K562 (cell line): ENCODE measurements at regions not wholly inside any gene's neighbourhood (a gene's known extent, or its start where the extent isn't known, plus 50 kb on each side); places are given as distances from the start of the nearest gene placed in this dataset.

Source experiments
- ATAC-seq: fragments of 200-7000 bp; cut with Tn5 transposase; 3 replicates; pipeline ENCODE4 v1.9.1; 2020; ENCODE audit warnings: moderate library complexity
- BruUV-seq: library from RNA; stranded (reverse); fragments of 400-500 nt; replicated peaks from 2 replicates; lab custom pipeline; 2021; lab: Mats Ljungman, UMichigan
- CTCF ChIA-PET: fragments of 300-600 bp; formaldehyde crosslinking; extraction: SDS; loops from one replicate; lab custom pipeline; 2021; ENCODE audit warnings: low intra/inter-chr PET ratio; lab: Yijun Ruan, JAX
- POLR2A ChIA-PET: fragments of 300-600, 350-650 bp; sonication (Branson Sonifier 250); formaldehyde crosslinking; extraction: SDS; loops from one replicate; lab custom pipeline; 2021; ENCODE audit warnings: antibody characterized with exemption, inconsistent platforms; lab: Yijun Ruan, JAX
- DNase-seq, 4 experiments: peaks; one replicate each; pipeline versions ENCODE4 v3.0.0 to v3.0.0-alpha.2; 2011 to 2018; ENCODE audit warnings: low spot score in 3 of 4, mixed read lengths in 3 of 4; ENCODE audit errors: extremely low read depth in 1 of 4
- FAIRE-seq: peaks from 2 replicates; lab custom pipeline; 2011; peaks lifted over from hg19 to GRCh38; lab: Jason Lieb, UNC
- H2AFZ ChIP-seq: 2 replicates; pipeline ENCODE4 v1.6.0; 2011; ENCODE audit warnings: low read depth, low read length, control low read depth, inconsistent platforms
- H3K27ac ChIP-seq: fragments of 200-600 bp; 3 replicates; pipeline ENCODE4 v1.8.0; 2011; ENCODE audit warnings: low read depth, mild to moderate bottlenecking, control low read depth, inconsistent platforms, low read length, moderate library complexity, mixed read lengths; ENCODE audit errors: extremely low read depth
- H3K27me3 ChIP-seq, 2 experiments: fragments of 300-600 bp in 1 of 2; 2 replicates in 1 of 2; 3 replicates in 1 of 2; pipeline versions ENCODE4 v1.6.0 to v1.8.0; 2011; ENCODE audit warnings: inconsistent platforms in 2 of 2, low read length in 2 of 2, mild to moderate bottlenecking in 1 of 2, mixed read lengths in 1 of 2, moderate library complexity in 1 of 2; ENCODE audit not compliant: control insufficient read depth in 2 of 2, insufficient read depth in 2 of 2
- H3K36me3 ChIP-seq: fragments of 300-600 bp; 3 replicates; pipeline ENCODE4 v1.8.0; 2011; ENCODE audit warnings: mild to moderate bottlenecking, low read length, inconsistent platforms; ENCODE audit not compliant: control insufficient read depth, insufficient read depth
- H3K4me1 ChIP-seq, 2 experiments: fragments of 200-600 bp in 1 of 2; replicated peaks in 1 of 2; 2 replicates in 1 of 2; 3 replicates in 1 of 2; pipeline versions ENCODE4 v1.5.1 to v1.8.0; 2011; ENCODE audit warnings: inconsistent platforms in 2 of 2, low read length in 2 of 2, mild to moderate bottlenecking in 1 of 2, mixed read lengths in 1 of 2, moderate library complexity in 1 of 2; ENCODE audit not compliant: control insufficient read depth in 2 of 2, insufficient read depth in 2 of 2
- H3K4me2 ChIP-seq: 2 replicates; pipeline ENCODE4 v1.6.1; 2011; ENCODE audit warnings: low read length, control low read depth, inconsistent platforms, mixed read lengths; ENCODE audit not compliant: insufficient read depth
- H3K4me3 ChIP-seq: fragments of 200-600 bp; sonication (generic), shearing (Covaris generic); 2 replicates; pipeline ENCODE4 v1.5.1; 2016; ENCODE audit warnings: control low read depth, inconsistent platforms
- H3K79me2 ChIP-seq: fragments of 200-600 bp; 3 replicates; pipeline ENCODE4 v1.8.0; 2011; ENCODE audit warnings: low read length, inconsistent platforms; ENCODE audit not compliant: control insufficient read depth, insufficient read depth
- H3K9ac ChIP-seq, 2 experiments: 2 replicates each; pipeline versions ENCODE4 v1.6.0 to v1.6.1; 2011; ENCODE audit warnings: low read depth in 2 of 2, low read length in 2 of 2, control low read depth in 1 of 2, inconsistent platforms in 1 of 2, mild to moderate bottlenecking in 1 of 2, mixed read lengths in 1 of 2; ENCODE audit not compliant: insufficient read depth in 1 of 2
- H3K9me1 ChIP-seq: one replicate; pipeline ENCODE4 v1.6.0; 2011; ENCODE audit warnings: inconsistent platforms, mild to moderate bottlenecking, low read length, moderate library complexity; ENCODE audit not compliant: control insufficient read depth, insufficient read depth
- H3K9me3 ChIP-seq: replicated peaks from 2 replicates; pipeline ENCODE4 v1.5.1; 2011; ENCODE audit warnings: low read depth, low read length, inconsistent platforms; ENCODE audit not compliant: control insufficient read depth, insufficient read depth
- H4K20me1 ChIP-seq: replicated peaks from 2 replicates; pipeline ENCODE4 v1.6.1; 2011; ENCODE audit warnings: low read length, inconsistent platforms, mixed read lengths; ENCODE audit not compliant: control insufficient read depth, insufficient read depth
- ARID4B ChIP-seq: sonication (generic); formaldehyde crosslinking; IDR thresholded peaks from 2 replicates; pipeline ENCODE4 v1.8.0; 2022; ENCODE audit warnings: mild to moderate bottlenecking, missing genetic modification reagents
- CBFA2T3 ChIP-seq: fragments of 450-650 bp; IDR thresholded peaks from 2 replicates; pipeline ENCODE4 v1.6.1; 2017
- FOXK1 ChIP-seq: sonication (generic); formaldehyde crosslinking; IDR thresholded peaks from 2 replicates; pipeline ENCODE4 v1.8.0; 2022; ENCODE audit warnings: missing genetic modification reagents, mild to moderate bottlenecking, borderline replicate concordance
- KLF13 ChIP-seq: fragments of 450-650 bp; IDR thresholded peaks from 2 replicates; pipeline ENCODE4 v1.6.1; 2016; ENCODE audit warnings: missing genetic modification characterization, low read depth, mild to moderate bottlenecking, missing compliant biosample characterization, moderate library complexity, borderline replicate concordance
- NELFE ChIP-seq: IDR thresholded peaks from 2 replicates; pipeline ENCODE4 v1.6.1; 2011; ENCODE audit warnings: mild to moderate bottlenecking; ENCODE audit not compliant: insufficient read depth, insufficient read length
- PPARD ChIP-seq: fragments of 250-450 bp; sonication (Bioruptor Pico); IDR thresholded peaks from 2 replicates; pipeline ENCODE4 v1.8.0; 2022; ENCODE audit warnings: inconsistent platforms, mild to moderate bottlenecking, moderate library complexity
- SREBF1 ChIP-seq: fragments of 150-350 bp; IDR thresholded peaks from 2 replicates; pipeline ENCODE4 v1.6.1; 2014; ENCODE audit warnings: antibody characterized with exemption, low read depth, low read length, borderline replicate concordance
- XRCC3 ChIP-seq: fragments of 450-650 bp; IDR thresholded peaks from 2 replicates; pipeline ENCODE4 v1.6.1; 2017; ENCODE audit warnings: mild to moderate bottlenecking, moderate library complexity
- ZBTB1 ChIP-seq: sonication (generic); formaldehyde crosslinking; IDR thresholded peaks from 2 replicates; pipeline ENCODE4 v1.8.1; 2023; ENCODE audit warnings: missing genetic modification reagents, low read depth, mild to moderate bottlenecking, borderline replicate concordance
- ZBTB43 ChIP-seq: sonication (generic); formaldehyde crosslinking; IDR thresholded peaks from 2 replicates; pipeline ENCODE4 v1.8.0; 2023; ENCODE audit warnings: mild to moderate bottlenecking, missing genetic modification reagents
- ZNF175 ChIP-seq: fragments of 200-800 bp; sonication (Bioruptor generic); IDR thresholded peaks from 2 replicates; pipeline ENCODE4 v1.6.1; 2016; ENCODE audit warnings: low read depth, mild to moderate bottlenecking, missing genetic modification characterization, missing compliant biosample characterization
- ZNF316 ChIP-seq: fragments of 450-650 bp; IDR thresholded peaks from 2 replicates; pipeline ENCODE4 v1.6.1; 2016
- ZNF707 ChIP-seq: fragments of 250-450 bp; sonication (Bioruptor Pico); conservative IDR thresholded peaks from 2 replicates; pipeline ENCODE4 v1.8.0; 2022; ENCODE audit warnings: inconsistent platforms, mild to moderate bottlenecking, moderate library complexity
- ZNF778 ChIP-seq: fragments of 450-650 bp; formaldehyde crosslinking; IDR thresholded peaks from 2 replicates; pipeline ENCODE4 v1.4.0; 2020; ENCODE audit warnings: mild to moderate bottlenecking, moderate library complexity
- ZNF79 ChIP-seq: fragments of 250-450 bp; sonication (Bioruptor Pico); IDR thresholded peaks from 2 replicates; pipeline ENCODE4 v1.4.0; 2020; ENCODE audit warnings: low read depth, mild to moderate bottlenecking, moderate library complexity
- WGBS: fragments of 100-300 bp; shearing (Covaris generic); methylation state at CpG from one replicate; pipeline ENCODE4 v1.1.6; 2016; ENCODE audit warnings: low coverage, mixed read lengths; ENCODE audit not compliant: insufficient coverage; ENCODE audit errors: missing lambda C conversion rate; 5-methylcytosine and 5-hydroxymethylcytosine counted together
- in situ Hi-C: fragments of 300-500 bp; cut with MboI; formaldehyde crosslinking; loops from 4 replicates; pipeline ENCODE4 v1.15.0; 2018; ENCODE audit warnings: inconsistent platforms, mixed read lengths
- intact Hi-C: fragments of 100-400 bp; cut with micrococcal nuclease; formaldehyde crosslinking; loops from 2 replicates; pipeline ENCODE4 v1.14.2; 2022

GRCh38 chr3:101066711-101067129, 73.5 kb upstream of the ABI3BP start:
- H4K20me1 ChIP-seq, result no peaks in the 10 kb centered on the region
- H3K4me3 ChIP-seq, result no peak overlapping the region
- no peaks in the 10 kb centered on the region for H3K79me2 ChIP-seq
- H3K9me3 ChIP-seq, result no peaks in the 10 kb centered on the region
- no peak overlapping the region for H3K27ac ChIP-seq
- DNase-seq (no peak), FAIRE-seq (no peak), ATAC-seq (no peak)
- CTCF ChIA-PET, result no interaction called here
- H2AFZ ChIP-seq, result no peak overlapping the region
- H3K4me2 ChIP-seq, result no peak overlapping the region
- no peaks in the 10 kb centered on the region for H3K4me1 ChIP-seq
- POLR2A ChIA-PET, result interaction anchor here (0.7 kb wide), 1 partner anchor 31 kb away, joined by 3 read pairs; no protein-coding TSS in a partner anchor
- intact Hi-C loops, result no loop called here
- H3K27me3 ChIP-seq, result no peaks in the 10 kb centered on the region
- no peak for TF ChIP-seq NELFE
- TF ChIP-seq ARID4B (CRISPR knock-in tag), result no peak
- TF ChIP-seq CBFA2T3, result no peak
- no peak for TF ChIP-seq FOXK1
- TF ChIP-seq KLF13, result no peak
- no peak for TF ChIP-seq ZBTB43
- TF ChIP-seq SREBF1, result no peak
- TF ChIP-seq ZNF79 (CRISPR knock-in tag), result no peak
- no peak for TF ChIP-seq XRCC3
- TF ChIP-seq ZNF316, result no peak
- TF ChIP-seq ZBTB1, result no peak
- no peak for TF ChIP-seq ZNF175
- TF ChIP-seq PPARD (CRISPR knock-in tag), result no peak
- no peak for TF ChIP-seq ZNF778 (CRISPR knock-in tag)
- no peak for TF ChIP-seq ZNF707 (CRISPR knock-in tag)
- no peaks in the 10 kb centered on the region for H3K9me1 ChIP-seq
- no peaks in the 10 kb centered on the region for H3K36me3 ChIP-seq
- in situ Hi-C loops, result no loop called here
- H3K9ac ChIP-seq, result no peak overlapping the region
- BruUV-seq, result no TSS peak
- WGBS, result 0% methylated on average over 1 of the region's 1 CpG
